BJ (cell line): ENCODE measurements at regions not wholly inside any gene's neighbourhood (a gene's known extent, or its start where the extent isn't known, plus 50 kb on each side); places are given as distances from the start of the nearest gene placed in this dataset.

ENCODE experiments used
- CTCF ChIA-PET: fragments of 350-600 bp; formaldehyde crosslinking; extraction: SDS; loops from one replicate; lab custom pipeline; 2021; ENCODE audit warnings: antibody characterized with exemption, inconsistent platforms; lab: Yijun Ruan, JAX
- POLR2A ChIA-PET: fragments of 300-600 bp; sonication (Branson Sonifier 250); formaldehyde crosslinking; extraction: SDS; loops from one replicate; lab custom pipeline; 2021; ENCODE audit warnings: antibody characterized with exemption; lab: Charles Lee
- DNase-seq: peaks from one replicate; pipeline ENCODE4 v3.0.0-alpha.2; 2011; ENCODE audit warnings: low read depth
- H3K27me3 ChIP-seq: 2 replicates; pipeline ENCODE4 v1.6.0; 2011; ENCODE audit warnings: low read length; ENCODE audit not compliant: control insufficient read depth, insufficient read depth
- H3K36me3 ChIP-seq: 2 replicates; pipeline ENCODE4 v1.5.1; 2011; ENCODE audit warnings: low read length; ENCODE audit not compliant: control insufficient read depth, insufficient read depth
- H3K4me3 ChIP-seq: 2 replicates; pipeline ENCODE4 v1.5.1; 2011; ENCODE audit warnings: low read depth, mild to moderate bottlenecking, control low read depth, low read length
- CTCF ChIP-seq: IDR thresholded peaks from 2 replicates; pipeline ENCODE4 v1.5.1; 2011; ENCODE audit warnings: low read depth, mild to moderate bottlenecking, control low read depth, inconsistent platforms, low read length, moderate library complexity; ENCODE audit not compliant: insufficient read depth

- no peak for TF ChIP-seq CTCF
- CTCF ChIA-PET, result interaction anchor here (0.6 kb wide), 1 partner anchor 1780 kb away, joined by 3 read pairs; no protein-coding TSS in a partner anchor
Measured at GRCh38 chr2:144595279-144595678, 75.4 kb upstream of the ZEB2 start.

GRCh38 chr2:144593803-144594202, 73.9 kb upstream of the ZEB2 start:
- H3K36me3 ChIP-seq, result no peaks in the 10 kb centered on the region
- CTCF ChIA-PET, result no interaction called here
- POLR2A ChIA-PET, result no interaction called here
- no peak for DNase-seq
- no peak overlapping the region for H3K4me3 ChIP-seq
- no peak for TF ChIP-seq CTCF
- no peaks in the 10 kb centered on the region for H3K27me3 ChIP-seq

More at GRCh38 chr2:144595279-144595678, 75.4 kb upstream of the ZEB2 start:
- no peak for DNase-seq
- POLR2A ChIA-PET, result no interaction called here
- Histone ChIP-seq H3K36me3 (no peaks in the 10 kb centered on the region), H3K4me3 (no peak overlapping the region), H3K27me3 (peaks cover 1% of the 10 kb centered on the region; the same call in 1 of the 2 replicates)

- Histone ChIP-seq H3K36me3 (no peaks in the 10 kb centered on the region), H3K4me3 (no peak overlapping the region), H3K27me3 (no peaks in the 10 kb centered on the region)
- TF ChIP-seq CTCF, result no peak
- ChIA-PET POLR2A (no interaction called here), CTCF (interaction anchor here (1.5 kb wide), 1 partner anchor 11 kb away, joined by 3 read pairs; no protein-coding TSS in a partner anchor)
- DNase-seq, result no peak
Measured at GRCh38 chr2:144592500-144593256, 72.8 kb upstream of the ZEB2 start.

GRCh38 chr2:144587306-144587705, 67.4 kb upstream of the ZEB2 start:
- Histone ChIP-seq H3K27me3 (no peaks in the 10 kb centered on the region), H3K36me3 (no peaks in the 10 kb centered on the region), H3K4me3 (no peak overlapping the region)
- ChIA-PET POLR2A (no interaction called here), CTCF (no interaction called here)
- DNase-seq, result no peak
- TF ChIP-seq CTCF, result no peak

GRCh38 chr2:144586476-144586875, 66.6 kb upstream of the ZEB2 start:
- Histone ChIP-seq H3K4me3 (no peak overlapping the region), H3K36me3 (no peaks in the 10 kb centered on the region), H3K27me3 (no peaks in the 10 kb centered on the region)
- CTCF ChIA-PET, result no interaction called here
- no peak for DNase-seq
- no peak for TF ChIP-seq CTCF
- POLR2A ChIA-PET, result no interaction called here
